ENCODE measurements at regions not wholly inside any gene's neighbourhood (a gene's known extent, or its start where the extent isn't known, plus 50 kb on each side); places are given as distances from the start of the nearest gene placed in this dataset.

- TF ChIP-seq CTCF (IDR thresholded peaks at IDR 0.05; ENCODE audit: low read length) (no peak), EZH2 (IDR thresholded peaks at IDR 0.05; ENCODE audit: borderline replicate concordance, low read length) (no peak)
Measured at GRCh38 chr9:86749894-86750255, 197.4 kb downstream of the GAS1 start.

Data from OCI-LY1 (cell line).